ENCODE measurements at regions not wholly inside any gene's neighbourhood (a gene's known extent, or its start where the extent isn't known, plus 50 kb on each side); places are given as distances from the start of the nearest gene placed in this dataset.

DNA sequence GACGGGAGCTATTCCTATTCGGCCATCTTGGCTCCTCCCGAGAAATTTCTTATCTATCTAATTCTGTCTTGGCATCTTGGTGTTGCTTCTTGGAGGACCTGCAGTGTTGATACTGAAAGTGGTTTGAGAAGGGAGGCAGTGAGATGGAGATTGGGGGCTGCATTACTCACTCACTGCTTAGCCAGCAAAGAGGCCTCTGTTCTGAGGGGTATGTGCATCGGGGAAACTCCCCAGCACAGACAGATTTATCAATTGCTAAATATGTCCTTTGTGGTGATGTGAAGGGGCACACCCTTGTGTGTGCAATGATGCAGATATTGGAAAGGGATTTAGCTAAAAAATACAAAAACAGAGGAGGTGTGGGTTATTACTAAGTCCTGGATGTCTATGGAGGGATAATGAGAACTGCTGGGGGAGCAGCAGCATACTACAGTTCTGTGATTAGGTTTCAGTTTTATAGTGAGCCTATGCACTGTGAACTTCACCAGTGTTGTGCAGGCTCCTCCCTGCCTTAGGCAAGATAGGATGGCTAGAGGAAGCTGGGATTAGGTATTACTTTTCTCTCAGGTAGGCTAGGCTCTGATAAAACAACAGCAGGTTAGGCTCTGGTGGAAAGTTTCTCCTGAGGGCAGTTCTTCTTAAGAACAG, 279.0 kb downstream of the HS3ST1 start:
- Histone ChIP-seq H3K9me2 (ENCODE audit: low read depth, low read length) (no peaks in the 10 kb centered on the region), H3F3A (ENCODE audit: insufficient read depth, low read length) (no peaks in the 10 kb centered on the region), H4K20me1 (ENCODE audit: insufficient read depth, low read length) (no peaks in the 10 kb centered on the region), H3K27ac (ENCODE audit: low read depth, low read length, poor library complexity, severe bottlenecking) (no peak overlapping the region), H3K4me2 (ENCODE audit: low read length) (no peak overlapping the region), H3K36me3 (ENCODE audit: insufficient read depth, low read length) (no peaks in the 10 kb centered on the region), H3K27me3 (ENCODE audit: insufficient read depth, low read length) (no peaks in the 10 kb centered on the region), H3K9me3 (ENCODE audit: low read length) (no peaks in the 10 kb centered on the region), H3K4me3 (ENCODE audit: low read depth, low read length, poor library complexity, severe bottlenecking) (no peak overlapping the region), H2AFZ (ENCODE audit: low read length) (no peak overlapping the region), H3K4me1 (ENCODE audit: insufficient read depth, low read length, severe bottlenecking) (no peaks in the 10 kb centered on the region), H3K9ac (ENCODE audit: low read length) (no peak overlapping the region), H3K79me2 (ENCODE audit: insufficient read depth, low read length) (no peaks in the 10 kb centered on the region)
- TF ChIP-seq EZH2 (IDR thresholded peaks at IDR 0.05; ENCODE audit: borderline replicate concordance, low read length), result no peak
- TF ChIP-seq, protein P1, sequence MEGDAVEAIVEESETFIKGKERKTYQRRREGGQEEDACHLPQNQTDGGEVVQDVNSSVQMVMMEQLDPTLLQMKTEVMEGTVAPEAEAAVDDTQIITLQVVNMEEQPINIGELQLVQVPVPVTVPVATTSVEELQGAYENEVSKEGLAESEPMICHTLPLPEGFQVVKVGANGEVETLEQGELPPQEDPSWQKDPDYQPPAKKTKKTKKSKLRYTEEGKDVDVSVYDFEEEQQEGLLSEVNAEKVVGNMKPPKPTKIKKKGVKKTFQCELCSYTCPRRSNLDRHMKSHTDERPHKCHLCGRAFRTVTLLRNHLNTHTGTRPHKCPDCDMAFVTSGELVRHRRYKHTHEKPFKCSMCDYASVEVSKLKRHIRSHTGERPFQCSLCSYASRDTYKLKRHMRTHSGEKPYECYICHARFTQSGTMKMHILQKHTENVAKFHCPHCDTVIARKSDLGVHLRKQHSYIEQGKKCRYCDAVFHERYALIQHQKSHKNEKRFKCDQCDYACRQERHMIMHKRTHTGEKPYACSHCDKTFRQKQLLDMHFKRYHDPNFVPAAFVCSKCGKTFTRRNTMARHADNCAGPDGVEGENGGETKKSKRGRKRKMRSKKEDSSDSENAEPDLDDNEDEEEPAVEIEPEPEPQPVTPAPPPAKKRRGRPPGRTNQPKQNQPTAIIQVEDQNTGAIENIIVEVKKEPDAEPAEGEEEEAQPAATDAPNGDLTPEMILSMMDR (IDR thresholded peaks at IDR 0.05; ENCODE audit: low read length), result no peak

DNA sequence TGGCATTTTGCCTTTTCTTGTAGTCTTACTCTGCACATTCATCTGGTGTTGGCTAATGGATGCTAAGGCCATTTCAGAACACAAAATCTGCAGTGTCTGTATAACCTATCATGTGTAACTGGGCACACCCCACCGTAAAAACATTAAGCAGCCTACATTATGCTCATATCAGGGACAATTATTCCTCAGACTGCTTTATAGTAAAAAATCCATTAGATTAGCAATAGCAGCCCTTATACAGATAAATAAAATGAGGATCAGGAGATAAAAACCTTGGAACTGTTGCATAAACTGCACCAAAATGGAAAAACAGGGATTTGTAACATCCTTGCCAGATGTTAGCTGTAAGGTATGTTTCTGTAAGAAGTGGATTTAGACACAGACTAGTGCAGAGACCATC, 288.8 kb downstream of the HS3ST1 start:
- no peak overlapping the region for H3K4me2 ChIP-seq (ENCODE audit: low read length)
- H3K9ac ChIP-seq (ENCODE audit: low read length), result no peak overlapping the region
- H3K4me3 ChIP-seq (ENCODE audit: low read depth, low read length, poor library complexity, severe bottlenecking), result no peak overlapping the region
- no peaks in the 10 kb centered on the region for H3K79me2 ChIP-seq (ENCODE audit: insufficient read depth, low read length)
- H3K9me3 ChIP-seq (ENCODE audit: low read length), result no peaks in the 10 kb centered on the region
- no peaks in the 10 kb centered on the region for H3K4me1 ChIP-seq (ENCODE audit: insufficient read depth, low read length, severe bottlenecking)
- H3K27ac ChIP-seq (ENCODE audit: low read depth, low read length, poor library complexity, severe bottlenecking), result no peak overlapping the region
- H2AFZ ChIP-seq (ENCODE audit: low read length), result no peak overlapping the region
- no peaks in the 10 kb centered on the region for H3K9me2 ChIP-seq (ENCODE audit: low read depth, low read length)
- no peaks in the 10 kb centered on the region for H3K27me3 ChIP-seq (ENCODE audit: insufficient read depth, low read length)
- TF ChIP-seq, protein P1 (IDR thresholded peaks at IDR 0.05; ENCODE audit: low read length), result no peak
- TF ChIP-seq EZH2 (IDR thresholded peaks at IDR 0.05; ENCODE audit: borderline replicate concordance, low read length), result no peak
- H3K36me3 ChIP-seq (ENCODE audit: insufficient read depth, low read length), result no peaks in the 10 kb centered on the region
- no peaks in the 10 kb centered on the region for H4K20me1 ChIP-seq (ENCODE audit: insufficient read depth, low read length)
- no peaks in the 10 kb centered on the region for H3F3A ChIP-seq (ENCODE audit: insufficient read depth, low read length)

DNA sequence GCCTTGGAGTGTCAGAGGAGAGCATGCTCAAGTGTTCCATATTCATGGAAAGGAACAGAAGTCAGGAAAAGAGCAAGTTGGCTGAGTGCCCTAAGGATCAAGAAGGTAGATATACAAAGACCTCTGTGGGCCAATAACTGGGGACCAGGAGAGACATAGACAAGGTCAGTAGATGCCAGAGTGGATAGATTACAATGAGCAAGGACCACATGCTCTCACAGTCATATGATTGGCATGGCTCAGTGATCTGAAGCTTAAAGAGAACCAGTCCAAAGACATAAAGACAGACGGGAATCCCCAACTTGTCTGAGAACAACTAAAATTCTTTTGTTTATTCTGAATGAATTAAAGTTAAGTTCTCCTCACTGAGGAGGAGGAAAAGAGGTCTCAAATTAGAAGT, 289.7 kb downstream of the HS3ST1 start:
- Histone ChIP-seq H3K79me2 (ENCODE audit: insufficient read depth, low read length) (no peaks in the 10 kb centered on the region), H3K4me3 (ENCODE audit: low read depth, low read length, poor library complexity, severe bottlenecking) (no peak overlapping the region), H3K36me3 (ENCODE audit: insufficient read depth, low read length) (no peaks in the 10 kb centered on the region), H3K4me1 (ENCODE audit: insufficient read depth, low read length, severe bottlenecking) (no peaks in the 10 kb centered on the region), H3K27ac (ENCODE audit: low read depth, low read length, poor library complexity, severe bottlenecking) (no peak overlapping the region), H4K20me1 (ENCODE audit: insufficient read depth, low read length) (no peaks in the 10 kb centered on the region), H2AFZ (ENCODE audit: low read length) (no peak overlapping the region), H3F3A (ENCODE audit: insufficient read depth, low read length) (no peaks in the 10 kb centered on the region), H3K9me2 (ENCODE audit: low read depth, low read length) (no peaks in the 10 kb centered on the region), H3K27me3 (ENCODE audit: insufficient read depth, low read length) (no peaks in the 10 kb centered on the region), H3K9me3 (ENCODE audit: low read length) (no peaks in the 10 kb centered on the region), H3K4me2 (ENCODE audit: low read length) (no peak overlapping the region), H3K9ac (ENCODE audit: low read length) (no peak overlapping the region)
- TF ChIP-seq EZH2 (IDR thresholded peaks at IDR 0.05; ENCODE audit: borderline replicate concordance, low read length), result no peak
- TF ChIP-seq, protein P1 (IDR thresholded peaks at IDR 0.05; ENCODE audit: low read length), result no peak

Data from OCI-LY1 (cell line).